ENCODE measurements at regions not wholly inside any gene's neighbourhood (a gene's known extent, or its start where the extent isn't known, plus 50 kb on each side); places are given as distances from the start of the nearest gene placed in this dataset.

DNA sequence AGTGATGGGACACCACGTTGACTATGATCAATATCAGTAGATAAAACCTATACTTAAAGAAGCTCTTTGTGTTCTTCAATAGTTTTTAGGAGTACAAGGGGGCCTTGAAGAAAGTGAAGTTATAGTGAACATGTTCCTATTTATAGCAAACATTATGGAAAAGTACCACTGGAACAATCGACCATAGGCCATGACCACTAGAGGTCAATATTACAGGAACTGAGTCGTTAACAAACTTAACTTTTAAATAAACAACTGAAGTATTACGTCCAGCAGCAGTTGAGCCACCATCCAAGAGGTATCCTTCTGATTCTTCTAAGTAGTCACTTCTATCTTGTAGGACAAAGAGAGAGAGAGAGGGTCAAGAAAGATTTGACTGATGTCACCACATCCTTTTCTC lies 391.0 kb upstream of the SLITRK5 start:
- Mint-ChIP-seq H3K4me1 (no peaks in the 10 kb centered on the region), H3K27ac (no peak overlapping the region), H3K36me3 (no peaks in the 10 kb centered on the region), H3K9me3 (no peaks in the 10 kb centered on the region), H3K4me3 (no peak overlapping the region), H3K27me3 (ENCODE audit: low read depth) (no peaks in the 10 kb centered on the region)
- no peak for DNase-seq (ENCODE audit: low spot score in 2 of 2, unreplicated experiment in 2 of 2)
- TF ChIP-seq, protein P1, sequence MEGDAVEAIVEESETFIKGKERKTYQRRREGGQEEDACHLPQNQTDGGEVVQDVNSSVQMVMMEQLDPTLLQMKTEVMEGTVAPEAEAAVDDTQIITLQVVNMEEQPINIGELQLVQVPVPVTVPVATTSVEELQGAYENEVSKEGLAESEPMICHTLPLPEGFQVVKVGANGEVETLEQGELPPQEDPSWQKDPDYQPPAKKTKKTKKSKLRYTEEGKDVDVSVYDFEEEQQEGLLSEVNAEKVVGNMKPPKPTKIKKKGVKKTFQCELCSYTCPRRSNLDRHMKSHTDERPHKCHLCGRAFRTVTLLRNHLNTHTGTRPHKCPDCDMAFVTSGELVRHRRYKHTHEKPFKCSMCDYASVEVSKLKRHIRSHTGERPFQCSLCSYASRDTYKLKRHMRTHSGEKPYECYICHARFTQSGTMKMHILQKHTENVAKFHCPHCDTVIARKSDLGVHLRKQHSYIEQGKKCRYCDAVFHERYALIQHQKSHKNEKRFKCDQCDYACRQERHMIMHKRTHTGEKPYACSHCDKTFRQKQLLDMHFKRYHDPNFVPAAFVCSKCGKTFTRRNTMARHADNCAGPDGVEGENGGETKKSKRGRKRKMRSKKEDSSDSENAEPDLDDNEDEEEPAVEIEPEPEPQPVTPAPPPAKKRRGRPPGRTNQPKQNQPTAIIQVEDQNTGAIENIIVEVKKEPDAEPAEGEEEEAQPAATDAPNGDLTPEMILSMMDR (IDR thresholded peaks at IDR 0.05; ENCODE audit: unreplicated experiment), result no peak

DNA sequence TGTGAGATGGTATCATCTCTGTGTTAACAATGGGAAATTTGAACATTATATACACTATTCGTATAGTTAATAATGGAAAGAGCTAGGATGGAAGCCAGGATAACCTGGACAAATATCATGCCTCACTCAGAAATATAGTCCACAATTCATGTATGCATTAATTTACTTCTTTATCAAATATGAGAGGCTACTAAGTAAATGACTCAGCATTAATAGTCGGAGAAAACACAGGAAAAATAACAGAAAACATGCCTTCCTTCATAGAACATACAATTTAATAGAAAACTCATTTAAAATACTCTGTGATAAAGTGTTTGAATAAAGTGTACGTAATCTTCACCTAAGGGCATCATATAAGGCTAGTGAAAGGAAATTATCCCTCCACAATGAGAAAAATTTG lies 383.4 kb upstream of the SLITRK5 start:
- H3K27ac Mint-ChIP-seq, result no peak overlapping the region
- no peak overlapping the region for H3K4me3 Mint-ChIP-seq
- TF ChIP-seq, protein P1 (IDR thresholded peaks at IDR 0.05; ENCODE audit: unreplicated experiment), result no peak
- no peaks in the 10 kb centered on the region for H3K9me3 Mint-ChIP-seq
- no peaks in the 10 kb centered on the region for H3K27me3 Mint-ChIP-seq (ENCODE audit: low read depth)
- no peaks in the 10 kb centered on the region for H3K36me3 Mint-ChIP-seq
- DNase-seq (ENCODE audit: low spot score in 2 of 2, unreplicated experiment in 2 of 2), result no peak
- H3K4me1 Mint-ChIP-seq, result no peaks in the 10 kb centered on the region

DNA sequence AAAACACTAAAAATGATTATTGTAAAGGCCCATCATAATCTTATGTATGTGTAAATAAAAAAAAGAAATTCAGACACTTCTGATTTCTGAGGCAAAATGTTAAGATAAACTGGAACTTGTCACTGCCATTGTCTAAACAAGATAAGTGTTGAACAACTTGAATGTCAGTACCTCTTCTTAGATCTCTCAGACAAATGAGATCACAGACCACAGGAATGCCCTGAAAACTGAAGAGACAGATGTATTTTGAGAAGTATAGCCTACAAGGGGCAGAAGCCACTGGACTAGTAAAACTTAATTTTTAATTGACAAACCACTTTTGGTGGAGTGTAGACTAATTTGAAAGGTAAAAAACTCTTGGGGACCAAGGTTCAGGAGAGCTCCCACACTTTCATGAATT lies 375.5 kb upstream of the SLITRK5 start:
- Mint-ChIP-seq H3K4me1 (no peaks in the 10 kb centered on the region), H3K9me3 (peaks cover 4% of the 10 kb centered on the region), H3K36me3 (no peaks in the 10 kb centered on the region), H3K4me3 (no peak overlapping the region), H3K27me3 (ENCODE audit: low read depth) (no peaks in the 10 kb centered on the region), H3K27ac (no peak overlapping the region)
- DNase-seq (ENCODE audit: low spot score in 2 of 2, unreplicated experiment in 2 of 2), result no peak
- TF ChIP-seq, protein P1 (IDR thresholded peaks at IDR 0.05; ENCODE audit: unreplicated experiment), result no peak

DNA sequence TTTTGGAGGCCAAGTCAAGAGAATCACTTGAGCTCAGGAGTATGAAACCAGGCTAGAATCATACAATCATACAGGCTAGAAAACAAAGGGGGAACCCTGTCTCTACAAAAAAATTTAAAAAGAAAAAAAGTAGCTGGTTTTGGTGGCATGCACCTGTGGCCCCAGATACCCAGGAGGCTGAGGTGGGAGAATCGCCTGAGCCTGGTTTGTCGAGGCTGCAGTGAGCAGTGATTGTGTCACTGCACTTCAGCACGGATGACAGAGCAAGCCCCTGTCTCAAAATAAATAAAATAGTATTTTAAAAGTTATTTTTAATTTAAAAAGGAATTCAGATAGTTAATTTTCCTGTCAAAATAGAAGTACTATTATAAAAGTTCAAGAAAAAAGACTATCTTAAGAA lies 369.1 kb upstream of the SLITRK5 start:
- no peak overlapping the region for H3K27ac Mint-ChIP-seq
- TF ChIP-seq, protein P1 (IDR thresholded peaks at IDR 0.05; ENCODE audit: unreplicated experiment), result no peak
- H3K9me3 Mint-ChIP-seq, result peaks cover 20% of the 10 kb centered on the region
- no peak overlapping the region for H3K4me3 Mint-ChIP-seq
- H3K27me3 Mint-ChIP-seq (ENCODE audit: low read depth), result no peaks in the 10 kb centered on the region
- DNase-seq (ENCODE audit: low spot score in 2 of 2, unreplicated experiment in 2 of 2), result no peak
- no peaks in the 10 kb centered on the region for H3K4me1 Mint-ChIP-seq
- no peaks in the 10 kb centered on the region for H3K36me3 Mint-ChIP-seq

DNA sequence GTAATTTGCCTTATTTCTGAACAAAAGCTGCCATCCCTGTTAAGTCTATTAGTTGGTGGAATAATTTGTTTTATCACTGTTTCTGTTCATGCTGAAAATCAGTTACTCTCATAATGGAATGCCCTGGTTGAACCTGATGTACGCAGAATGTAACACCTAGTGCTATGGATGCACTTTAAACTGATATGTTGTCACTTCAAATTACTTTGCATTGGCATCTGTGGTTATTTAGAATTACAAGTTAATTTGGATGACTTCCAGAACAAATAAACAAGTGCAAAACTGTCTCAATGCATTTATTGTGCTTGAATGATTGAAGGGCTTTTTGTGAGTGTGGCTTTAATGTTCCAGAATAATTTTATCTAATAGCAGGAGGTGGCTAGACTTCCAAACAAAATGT lies 368.2 kb upstream of the SLITRK5 start:
- Mint-ChIP-seq H3K4me1 (no peaks in the 10 kb centered on the region), H3K27me3 (ENCODE audit: low read depth) (no peaks in the 10 kb centered on the region), H3K27ac (no peak overlapping the region), H3K4me3 (no peak overlapping the region), H3K36me3 (no peaks in the 10 kb centered on the region), H3K9me3 (peaks cover 20% of the 10 kb centered on the region)
- no peak for DNase-seq (ENCODE audit: low spot score in 2 of 2, unreplicated experiment in 2 of 2)
- TF ChIP-seq, protein P1 (IDR thresholded peaks at IDR 0.05; ENCODE audit: unreplicated experiment), result no peak

DNA sequence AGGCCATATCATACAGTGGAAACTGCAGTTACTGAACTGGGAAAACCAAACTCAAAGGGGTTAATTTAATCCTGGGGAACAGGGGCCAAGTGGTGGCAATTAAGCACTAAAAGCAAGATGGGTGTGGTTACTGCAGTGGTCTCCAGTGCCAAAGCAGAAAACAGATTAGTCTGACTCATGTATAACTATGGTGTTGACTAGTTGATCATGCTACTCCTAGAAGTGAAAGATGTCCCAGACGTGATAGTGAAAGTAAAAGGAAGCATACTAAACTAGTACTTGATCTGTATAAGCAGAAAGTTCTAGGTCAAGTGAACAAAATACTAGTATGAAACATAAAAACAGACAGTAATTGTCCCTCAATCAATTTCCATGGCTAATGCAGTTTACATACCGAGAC lies 360.0 kb upstream of the SLITRK5 start:
- Mint-ChIP-seq H3K27ac (no peak overlapping the region), H3K4me1 (no peaks in the 10 kb centered on the region), H3K36me3 (no peaks in the 10 kb centered on the region), H3K4me3 (no peak overlapping the region), H3K27me3 (ENCODE audit: low read depth) (no peaks in the 10 kb centered on the region), H3K9me3 (peaks cover 3% of the 10 kb centered on the region)
- TF ChIP-seq, protein P1 (IDR thresholded peaks at IDR 0.05; ENCODE audit: unreplicated experiment), result no peak
- no peak for DNase-seq (ENCODE audit: low spot score in 2 of 2, unreplicated experiment in 2 of 2)

All from mesothelial cell of epicardium (in vitro differentiated cells).